GM19438 (cell line): ENCODE measurements at regions not wholly inside any gene's neighbourhood (a gene's known extent, or its start where the extent isn't known, plus 50 kb on each side); places are given as distances from the start of the nearest gene placed in this dataset.
"Not testable (repeated sequence)": the region's sequence is repeated elsewhere in the genome, so short reads cannot be mapped to it uniquely, and the experiment has no call there.

Experiments used
- ATAC-seq: cut with Tn5 transposase; IDR thresholded peaks from one replicate; pipeline ENCODE4 v1.9.1; 2021; ENCODE audit warnings: low read depth; ENCODE audit not compliant: unreplicated experiment

DNA sequence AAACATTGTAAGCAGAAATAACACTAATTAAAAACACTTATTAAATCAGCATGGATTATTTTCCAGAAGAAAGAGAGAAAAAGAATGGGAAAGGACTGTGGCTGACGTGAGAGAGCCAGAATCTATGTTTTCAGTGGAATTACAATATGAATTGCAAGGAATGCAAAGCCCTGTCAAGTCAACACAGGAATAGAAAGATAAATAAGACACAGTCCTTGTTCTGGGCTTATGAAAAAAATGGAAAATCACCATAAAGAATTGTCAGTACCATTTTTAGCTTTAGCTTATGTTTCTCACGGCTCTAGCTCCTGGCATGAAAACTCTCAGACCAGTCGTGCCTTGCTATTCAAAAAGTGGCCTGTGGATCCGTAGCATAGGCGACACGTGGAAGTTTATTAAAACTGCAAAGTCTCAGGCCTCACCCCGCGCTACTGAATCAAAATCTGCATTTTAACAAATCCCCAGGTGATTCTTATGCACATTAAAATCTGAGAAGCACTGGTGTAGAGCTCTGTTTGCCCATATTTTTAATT lies 549.1 kb downstream of the RPS29 start:
- no peak for ATAC-seq

DNA sequence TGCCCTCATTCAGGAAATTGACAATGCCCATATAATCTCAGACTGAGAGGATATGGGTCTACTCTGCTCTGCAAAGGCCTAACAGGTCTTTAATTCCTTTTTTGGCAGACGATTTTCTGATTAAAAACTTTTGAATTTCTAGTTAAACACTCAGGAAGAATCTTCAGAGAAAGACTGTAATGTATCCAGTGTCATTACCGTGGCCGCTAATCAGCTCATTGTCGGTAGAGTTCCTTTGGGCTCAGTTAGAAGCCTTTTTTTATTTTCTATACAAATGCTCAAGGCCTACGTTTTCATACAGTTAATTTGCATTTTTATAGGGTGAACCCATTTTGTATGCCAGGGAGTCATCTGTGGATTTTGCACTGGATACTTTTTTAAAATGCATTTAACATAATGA lies 549.9 kb downstream of the RPS29 start:
- ATAC-seq: no peak

DNA sequence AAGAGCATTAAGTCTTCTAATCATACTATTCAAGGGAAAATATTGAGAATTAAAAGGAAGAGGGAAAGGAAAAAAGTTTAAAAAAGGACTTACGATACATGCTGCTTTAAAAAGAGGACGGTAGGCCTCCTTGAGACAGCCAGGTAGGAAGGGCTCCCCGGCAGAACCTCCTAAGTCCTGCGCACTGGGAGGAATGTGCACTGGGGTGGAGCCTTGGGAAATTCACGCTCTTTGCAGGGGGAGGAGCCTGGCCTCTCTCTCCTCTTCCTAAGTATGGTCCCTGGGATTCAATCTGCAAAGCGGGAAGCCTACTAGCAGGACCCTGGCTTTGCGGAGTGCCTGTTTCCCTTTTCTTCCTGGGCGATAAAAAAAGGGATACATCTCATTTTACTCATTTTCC lies 553.0 kb downstream of the RPS29 start:
- no peak for ATAC-seq

GRCh38 chr14:49031710-49032109 lies 554.5 kb downstream of the RPS29 start:
- ATAC-seq: not testable (repeated sequence)

DNA sequence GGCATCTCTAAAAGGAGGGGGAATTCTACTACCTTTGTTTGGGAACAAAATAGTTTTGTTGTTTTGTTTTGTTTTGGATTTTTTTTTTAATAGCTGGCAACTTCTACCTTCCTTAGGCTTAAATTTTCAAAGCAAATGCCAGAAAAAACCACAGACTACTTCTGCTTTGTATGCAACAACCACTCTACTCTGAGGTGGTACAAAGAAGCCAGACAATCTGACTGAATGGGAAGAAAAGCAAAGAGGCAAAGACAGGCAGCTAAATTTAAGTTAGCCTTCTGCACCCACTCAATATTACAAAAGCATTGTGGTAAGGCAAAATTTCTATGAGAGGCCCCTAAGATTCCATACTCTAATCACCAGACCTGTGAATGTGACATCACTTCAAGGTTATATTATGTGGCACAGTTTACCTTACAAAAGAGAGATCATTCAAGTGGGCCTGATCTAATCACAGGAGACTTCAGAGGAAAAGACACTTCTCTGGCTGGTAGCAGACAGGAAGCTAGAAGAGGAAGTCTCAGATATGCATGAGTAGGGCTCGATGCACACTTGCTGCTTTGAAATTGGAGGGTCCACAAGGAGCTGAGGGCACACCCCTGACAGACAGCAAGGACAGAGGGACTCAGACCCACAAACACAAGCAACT lies 566.6 kb downstream of the RPS29 start:
- peak; percentile 98 for ATAC-seq

DNA sequence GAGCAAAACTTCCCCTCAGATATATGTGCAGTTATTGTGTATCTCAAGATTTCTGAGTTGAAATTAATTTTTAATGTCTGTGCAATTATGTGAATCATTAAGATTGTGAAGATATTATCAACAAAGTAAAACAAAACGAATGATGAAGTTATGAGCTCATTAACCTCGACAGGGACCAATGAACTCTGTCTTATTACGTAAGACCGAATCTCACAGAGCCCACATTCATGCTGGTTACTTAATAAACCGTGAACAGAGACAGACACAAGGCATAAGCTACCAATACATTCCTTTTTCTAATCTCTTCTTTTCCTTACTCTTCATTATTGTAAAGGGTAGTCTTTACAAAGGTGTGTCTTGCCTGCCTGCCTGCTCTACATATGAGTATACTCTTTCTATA lies 568.7 kb downstream of the RPS29 start:
- no peak for ATAC-seq

DNA sequence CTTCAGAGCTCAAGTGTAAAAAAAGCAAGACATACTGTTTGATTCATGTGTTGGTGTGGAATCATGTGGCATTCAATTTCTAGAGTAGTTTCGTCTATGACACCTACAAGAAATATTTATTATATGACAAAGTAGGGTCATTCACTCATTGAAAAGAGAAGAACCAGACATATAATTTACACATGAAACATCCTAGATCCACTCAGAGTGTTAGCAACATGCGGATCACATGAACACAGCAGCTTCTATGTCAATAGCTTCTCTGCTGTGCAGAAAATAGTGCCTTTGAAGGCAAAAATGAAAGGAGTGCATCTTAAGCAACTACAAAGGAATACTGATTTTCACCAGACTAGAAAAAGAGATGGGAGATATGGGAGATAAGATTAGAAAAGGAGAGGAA lies 569.8 kb downstream of the RPS29 start:
- ATAC-seq: no peak

DNA sequence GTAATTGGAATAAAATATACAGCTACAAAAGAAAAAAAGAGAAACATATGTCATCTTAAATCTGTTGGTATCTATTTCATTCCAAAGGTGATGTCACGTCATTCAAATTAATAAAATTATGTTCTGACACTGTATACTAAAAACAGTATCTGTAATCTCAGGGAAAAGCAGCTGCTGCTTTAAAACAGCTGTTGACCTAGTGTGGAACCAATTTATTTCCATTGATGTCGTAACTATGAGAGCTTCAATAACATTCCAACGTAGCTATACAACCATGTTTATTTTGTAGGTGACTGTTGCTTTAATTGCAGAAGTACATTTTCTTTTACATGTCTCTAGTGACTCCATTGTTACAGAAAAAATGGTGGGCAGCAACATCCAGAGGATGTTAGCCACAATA lies 571.7 kb downstream of the RPS29 start:
- ATAC-seq: no peak

DNA sequence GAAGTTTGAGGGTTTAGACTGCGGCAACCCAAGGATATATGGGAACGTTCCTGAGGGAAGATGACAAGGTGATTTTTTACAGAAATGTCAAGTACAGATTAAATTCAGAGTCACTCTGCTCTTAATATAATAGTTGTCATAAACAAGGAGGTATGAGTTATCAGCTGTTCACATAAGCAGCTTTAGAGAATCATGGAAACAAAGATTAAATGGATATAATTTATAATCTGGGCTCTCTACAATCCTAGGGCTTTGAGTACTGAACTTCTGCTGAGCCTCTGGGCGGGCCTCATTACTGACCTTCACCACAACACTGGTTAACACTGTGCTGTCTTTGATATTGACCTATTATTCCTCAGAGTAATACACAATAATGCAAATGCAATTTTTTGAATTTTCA lies 577.8 kb downstream of the RPS29 start:
- ATAC-seq: no peak

- ATAC-seq: no peak
Observed at GRCh38 chr14:48991141-48991540, 595.0 kb downstream of the RPS29 start.

DNA sequence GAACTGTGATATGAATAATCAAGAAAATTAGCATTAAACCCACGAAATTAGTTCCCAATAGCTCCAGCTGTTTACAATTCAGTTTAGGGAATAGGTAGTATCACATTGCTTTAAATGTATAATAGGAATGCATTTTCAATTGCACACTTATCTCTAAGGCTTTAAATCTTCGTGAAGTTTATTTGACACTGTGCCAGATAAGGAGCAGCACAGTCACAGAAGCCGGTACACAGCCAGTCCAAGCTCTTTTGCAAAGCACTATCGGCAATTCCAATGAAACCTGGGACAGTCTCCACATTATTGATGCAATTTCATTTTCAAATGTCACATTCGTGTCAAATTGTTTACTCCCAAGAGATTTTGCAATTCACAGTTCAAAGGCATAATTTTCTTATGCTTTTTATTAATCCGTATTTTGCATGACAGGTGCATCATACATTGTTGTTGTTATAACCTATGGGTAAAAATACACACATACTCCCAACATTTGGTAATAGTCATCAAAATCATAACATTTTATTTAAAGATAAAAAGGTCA lies 602.8 kb downstream of the RPS29 start:
- no peak for ATAC-seq

DNA sequence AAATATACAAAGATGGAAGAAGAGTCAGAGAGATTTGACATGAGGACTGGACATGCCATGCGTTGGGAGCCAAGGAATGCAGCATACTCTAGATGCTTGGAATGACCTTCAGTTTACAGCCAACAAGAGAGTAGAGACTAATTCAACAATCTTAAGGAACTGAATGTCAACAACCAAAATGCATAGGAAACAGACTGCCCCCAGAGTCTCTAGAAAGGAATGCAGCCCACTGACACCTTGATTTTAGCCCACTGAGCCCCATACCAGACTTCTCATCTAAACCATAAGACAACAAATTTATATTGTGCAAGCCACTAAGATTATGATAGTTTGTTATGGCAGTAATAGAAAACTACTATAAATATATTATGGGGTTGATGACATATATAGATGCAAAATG lies 611.2 kb downstream of the RPS29 start:
- no peak for ATAC-seq

DNA sequence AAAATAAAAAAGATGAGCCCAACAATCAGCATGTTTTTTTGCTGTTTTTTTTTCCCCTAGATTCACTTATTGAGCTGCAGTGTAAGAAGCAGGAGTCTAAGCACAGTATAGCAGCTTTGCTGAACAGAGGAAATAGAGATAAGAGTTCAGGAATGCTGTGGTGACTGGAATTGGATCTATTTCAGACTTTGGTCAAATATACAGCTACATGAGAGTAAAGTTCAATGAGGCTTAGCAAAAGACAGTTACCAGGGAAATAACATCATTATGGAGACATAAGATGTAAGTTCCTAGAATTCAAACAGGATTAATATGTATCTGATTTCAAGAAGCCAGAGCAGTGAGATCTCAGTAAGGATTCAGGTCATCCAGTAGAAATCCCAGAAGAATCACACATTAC lies 613.0 kb downstream of the RPS29 start:
- no peak for ATAC-seq

- ATAC-seq: no peak
Observed at GRCh38 chr14:48970943-48971342, 615.2 kb downstream of the RPS29 start.

DNA sequence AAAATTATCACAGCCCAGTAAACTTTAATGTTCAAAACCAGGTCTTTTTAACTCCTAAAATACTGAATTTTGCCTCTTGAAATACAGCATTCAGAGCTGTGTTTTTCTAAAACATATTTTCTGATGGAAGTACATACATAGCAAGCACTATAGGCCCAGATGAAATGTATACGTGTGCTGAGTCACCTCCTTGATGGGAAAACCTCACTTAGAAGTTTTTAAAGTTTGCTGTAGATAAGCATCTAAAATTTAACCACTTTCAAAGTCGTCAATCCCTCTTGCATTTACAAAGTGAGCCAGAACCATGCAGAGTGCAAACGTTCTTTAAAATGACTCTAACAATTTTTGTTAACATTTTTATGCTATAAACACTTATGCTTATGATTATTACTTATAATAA lies 618.8 kb downstream of the RPS29 start:
- ATAC-seq: no peak

- no peak for ATAC-seq
Observed at GRCh38 chr14:48963231-48963790, 622.9 kb downstream of the RPS29 start.

DNA sequence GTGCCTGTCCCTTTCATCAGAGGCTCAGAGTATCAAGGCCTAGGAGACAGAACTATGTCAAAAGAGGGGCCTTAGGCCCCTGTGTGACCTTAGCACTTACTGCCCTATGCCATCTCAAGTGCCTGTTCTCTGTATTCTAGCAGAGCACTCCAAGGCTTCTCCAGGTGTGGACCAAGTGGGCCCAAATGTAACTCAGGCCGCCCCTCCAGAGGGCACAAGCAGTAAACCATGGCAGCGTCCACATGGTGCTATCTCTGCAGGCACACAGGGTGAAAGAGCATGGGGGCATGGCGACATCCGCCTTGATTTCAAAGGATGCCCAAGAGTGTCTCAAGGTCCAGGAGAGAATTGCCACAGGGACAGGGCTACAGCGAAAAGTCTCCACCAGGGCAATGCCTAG lies 628.7 kb downstream of the RPS29 start:
- ATAC-seq: no peak

GRCh38 chr14:48955857-48956256 lies 630.3 kb downstream of the RPS29 start:
- no peak for ATAC-seq

- ATAC-seq: no peak
Observed at GRCh38 chr14:48954446-48954845, 631.7 kb downstream of the RPS29 start.

- no peak for ATAC-seq
Observed at GRCh38 chr14:48944809-48945208, 641.4 kb downstream of the RPS29 start.

DNA sequence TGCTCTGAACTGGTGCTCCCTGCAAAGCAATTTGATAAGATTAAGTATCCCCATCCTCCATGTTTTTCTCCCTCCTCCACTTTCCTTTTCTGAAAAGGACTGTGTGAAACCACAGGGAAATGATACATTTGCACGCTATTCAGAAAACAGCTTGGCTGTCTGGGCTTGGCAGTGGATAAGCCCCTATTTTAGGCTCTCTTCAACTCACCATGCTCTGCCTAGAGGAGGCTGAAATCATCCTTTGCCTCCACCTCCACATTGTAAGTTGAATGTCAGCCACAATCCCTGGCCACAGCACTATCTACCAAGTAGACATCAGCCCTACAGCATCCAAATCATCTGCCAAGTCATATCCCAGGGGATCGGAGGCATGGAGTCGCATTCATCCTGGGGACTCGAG lies 642.3 kb downstream of the RPS29 start:
- ATAC-seq: no peak

DNA sequence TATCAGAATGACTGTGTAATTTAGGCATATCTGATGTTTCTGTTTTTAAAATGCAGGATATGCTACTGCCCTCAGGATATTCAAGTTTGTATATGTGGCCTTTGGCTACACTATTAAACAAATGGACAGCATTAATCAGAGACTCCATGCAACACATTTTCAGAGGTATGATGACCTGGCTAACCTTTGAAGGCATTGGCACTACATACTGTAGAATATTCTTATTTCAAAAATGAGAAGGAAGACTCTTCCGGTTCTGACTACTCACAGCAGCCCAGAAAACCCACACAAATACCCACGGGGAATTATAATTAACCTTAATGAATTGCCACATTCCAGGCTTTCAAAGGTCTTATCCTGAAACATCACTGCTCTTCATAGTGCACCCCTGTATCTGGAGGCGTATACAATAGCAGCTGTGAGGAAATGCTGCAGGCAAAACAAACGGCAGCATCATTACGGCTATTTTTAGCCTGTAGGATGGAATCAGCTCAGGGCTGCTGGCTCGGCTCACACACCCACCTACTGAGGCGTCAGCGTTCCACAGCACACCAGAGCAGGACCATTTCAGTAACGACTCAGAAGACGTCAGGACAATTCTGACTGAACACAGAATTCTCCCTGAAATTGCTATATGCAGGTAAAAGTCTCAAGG lies 648.5 kb downstream of the RPS29 start:
- ATAC-seq: no peak
